ENCODE measurements at regions not wholly inside any gene's neighbourhood (a gene's known extent, or its start where the extent isn't known, plus 50 kb on each side); places are given as distances from the start of the nearest gene placed in this dataset.
"Not testable (repeated sequence)": the region's sequence is repeated elsewhere in the genome, so short reads cannot be mapped to it uniquely, and the experiment has no call there.

- not testable (repeated sequence) for H3K4me3 ChIP-seq (ENCODE audit: low read depth in 1 of 2, low read length in 2 of 2); H3K4me1 ChIP-seq (ENCODE audit: insufficient read depth, low read length); H3K9ac ChIP-seq (ENCODE audit: low read length); H3K27me3 ChIP-seq (ENCODE audit: control insufficient read depth in 1 of 2, insufficient read depth in 2 of 2, low read length in 2 of 2); H3K27ac ChIP-seq (ENCODE audit: low read depth, low read length); H3K9me3 ChIP-seq (ENCODE audit: low read length); H3K36me3 ChIP-seq (ENCODE audit: insufficient read depth, low read length)
These were observed 81.9 kb upstream of the GOLGA6L4 start for GRCh38 chr15:84153655-84154140.

GRCh38 chr15:84154314-84154713 lies 81.3 kb upstream of the GOLGA6L4 start:
- H3K36me3 ChIP-seq (ENCODE audit: insufficient read depth, low read length); H3K4me3 ChIP-seq (ENCODE audit: low read depth in 1 of 2, low read length in 2 of 2); H3K9me3 ChIP-seq (ENCODE audit: low read length); H3K27ac ChIP-seq (ENCODE audit: low read depth, low read length); H3K27me3 ChIP-seq (ENCODE audit: control insufficient read depth in 1 of 2, insufficient read depth in 2 of 2, low read length in 2 of 2); H3K4me1 ChIP-seq (ENCODE audit: insufficient read depth, low read length); H3K9ac ChIP-seq (ENCODE audit: low read length): not testable (repeated sequence)

GRCh38 chr15:84154787-84155186 lies 80.8 kb upstream of the GOLGA6L4 start:
- H3K27me3 ChIP-seq (ENCODE audit: control insufficient read depth in 1 of 2, insufficient read depth in 2 of 2, low read length in 2 of 2); H3K36me3 ChIP-seq (ENCODE audit: insufficient read depth, low read length); H3K9me3 ChIP-seq (ENCODE audit: low read length); H3K4me3 ChIP-seq (ENCODE audit: low read depth in 1 of 2, low read length in 2 of 2); H3K4me1 ChIP-seq (ENCODE audit: insufficient read depth, low read length); H3K27ac ChIP-seq (ENCODE audit: low read depth, low read length); H3K9ac ChIP-seq (ENCODE audit: low read length): not testable (repeated sequence)

GRCh38 chr15:84155792-84156587 lies 79.6 kb upstream of the GOLGA6L4 start:
- not testable (repeated sequence) for H3K4me3 ChIP-seq (ENCODE audit: low read depth in 1 of 2, low read length in 2 of 2); H3K9me3 ChIP-seq (ENCODE audit: low read length); H3K4me1 ChIP-seq (ENCODE audit: insufficient read depth, low read length); H3K27me3 ChIP-seq (ENCODE audit: control insufficient read depth in 1 of 2, insufficient read depth in 2 of 2, low read length in 2 of 2); H3K27ac ChIP-seq (ENCODE audit: low read depth, low read length); H3K9ac ChIP-seq (ENCODE audit: low read length); H3K36me3 ChIP-seq (ENCODE audit: insufficient read depth, low read length)

- H3K27me3 ChIP-seq (ENCODE audit: control insufficient read depth in 1 of 2, insufficient read depth in 2 of 2, low read length in 2 of 2); H3K9me3 ChIP-seq (ENCODE audit: low read length); H3K9ac ChIP-seq (ENCODE audit: low read length); H3K27ac ChIP-seq (ENCODE audit: low read depth, low read length); H3K36me3 ChIP-seq (ENCODE audit: insufficient read depth, low read length); H3K4me3 ChIP-seq (ENCODE audit: low read depth in 1 of 2, low read length in 2 of 2); H3K4me1 ChIP-seq (ENCODE audit: insufficient read depth, low read length): not testable (repeated sequence)
These were observed 79.1 kb upstream of the GOLGA6L4 start for GRCh38 chr15:84156588-84156840.

GRCh38 chr15:84157056-84157632 lies 78.4 kb upstream of the GOLGA6L4 start:
- not testable (repeated sequence) for H3K36me3 ChIP-seq (ENCODE audit: insufficient read depth, low read length); H3K4me3 ChIP-seq (ENCODE audit: low read depth in 1 of 2, low read length in 2 of 2); H3K27ac ChIP-seq (ENCODE audit: low read depth, low read length); H3K9me3 ChIP-seq (ENCODE audit: low read length); H3K9ac ChIP-seq (ENCODE audit: low read length); H3K4me1 ChIP-seq (ENCODE audit: insufficient read depth, low read length); H3K27me3 ChIP-seq (ENCODE audit: control insufficient read depth in 1 of 2, insufficient read depth in 2 of 2, low read length in 2 of 2)

GRCh38 chr15:84157857-84158256 lies 77.7 kb upstream of the GOLGA6L4 start:
- H3K9me3 ChIP-seq (ENCODE audit: low read length); H3K4me1 ChIP-seq (ENCODE audit: insufficient read depth, low read length); H3K4me3 ChIP-seq (ENCODE audit: low read depth in 1 of 2, low read length in 2 of 2); H3K9ac ChIP-seq (ENCODE audit: low read length); H3K27ac ChIP-seq (ENCODE audit: low read depth, low read length); H3K27me3 ChIP-seq (ENCODE audit: control insufficient read depth in 1 of 2, insufficient read depth in 2 of 2, low read length in 2 of 2); H3K36me3 ChIP-seq (ENCODE audit: insufficient read depth, low read length): not testable (repeated sequence)

- H3K27me3 ChIP-seq (ENCODE audit: control insufficient read depth in 1 of 2, insufficient read depth in 2 of 2, low read length in 2 of 2); H3K9me3 ChIP-seq (ENCODE audit: low read length); H3K36me3 ChIP-seq (ENCODE audit: insufficient read depth, low read length); H3K4me1 ChIP-seq (ENCODE audit: insufficient read depth, low read length); H3K27ac ChIP-seq (ENCODE audit: low read depth, low read length); H3K4me3 ChIP-seq (ENCODE audit: low read depth in 1 of 2, low read length in 2 of 2); H3K9ac ChIP-seq (ENCODE audit: low read length): not testable (repeated sequence)
These were observed 76.0 kb upstream of the GOLGA6L4 start for GRCh38 chr15:84159346-84160269.

- H3K36me3 ChIP-seq (ENCODE audit: insufficient read depth, low read length); H3K27ac ChIP-seq (ENCODE audit: low read depth, low read length); H3K9ac ChIP-seq (ENCODE audit: low read length); H3K27me3 ChIP-seq (ENCODE audit: control insufficient read depth in 1 of 2, insufficient read depth in 2 of 2, low read length in 2 of 2); H3K9me3 ChIP-seq (ENCODE audit: low read length); H3K4me1 ChIP-seq (ENCODE audit: insufficient read depth, low read length); H3K4me3 ChIP-seq (ENCODE audit: low read depth in 1 of 2, low read length in 2 of 2): not testable (repeated sequence)
These were observed 70.9 kb upstream of the GOLGA6L4 start for GRCh38 chr15:84164423-84165292.

GRCh38 chr15:84170029-84170428 lies 65.5 kb upstream of the GOLGA6L4 start:
- H3K9me3 ChIP-seq (ENCODE audit: low read length); H3K9ac ChIP-seq (ENCODE audit: low read length); H3K4me1 ChIP-seq (ENCODE audit: insufficient read depth, low read length); H3K27ac ChIP-seq (ENCODE audit: low read depth, low read length); H3K4me3 ChIP-seq (ENCODE audit: low read depth in 1 of 2, low read length in 2 of 2); H3K36me3 ChIP-seq (ENCODE audit: insufficient read depth, low read length); H3K27me3 ChIP-seq (ENCODE audit: control insufficient read depth in 1 of 2, insufficient read depth in 2 of 2, low read length in 2 of 2): not testable (repeated sequence)

- not testable (repeated sequence) for H3K4me3 ChIP-seq (ENCODE audit: low read depth in 1 of 2, low read length in 2 of 2); H3K27me3 ChIP-seq (ENCODE audit: control insufficient read depth in 1 of 2, insufficient read depth in 2 of 2, low read length in 2 of 2); H3K9me3 ChIP-seq (ENCODE audit: low read length); H3K4me1 ChIP-seq (ENCODE audit: insufficient read depth, low read length); H3K9ac ChIP-seq (ENCODE audit: low read length); H3K27ac ChIP-seq (ENCODE audit: low read depth, low read length); H3K36me3 ChIP-seq (ENCODE audit: insufficient read depth, low read length)
These were observed 62.4 kb upstream of the GOLGA6L4 start for GRCh38 chr15:84173231-84173610.
